AG04449 (cell line): ENCODE measurements at regions not wholly inside any gene's neighbourhood (a gene's known extent, or its start where the extent isn't known, plus 50 kb on each side); places are given as distances from the start of the nearest gene placed in this dataset.

Experiments used
- CTCF ChIA-PET: fragments of 350-600 bp; formaldehyde crosslinking; extraction: SDS; loops from one replicate; lab custom pipeline; 2021; ENCODE audit warnings: antibody characterized with exemption; lab: Yijun Ruan, JAX
- POLR2A ChIA-PET: fragments of 400-600, 350-600 bp; formaldehyde crosslinking; extraction: SDS; loops from one replicate; lab custom pipeline; 2020; ENCODE audit warnings: antibody characterized with exemption, inconsistent platforms; lab: Yijun Ruan, JAX
- DNase-seq: peaks from one replicate; pipeline ENCODE4 v3.0.0-alpha.2; 2010; ENCODE audit warnings: low read depth, low spot score
- H3K4me3 ChIP-seq: 2 replicates; pipeline ENCODE4 v1.5.1; 2011; ENCODE audit warnings: low read depth, mild to moderate bottlenecking, control low read depth, low read length
- TF ChIP-seq, protein P1 (sequence below): IDR thresholded peaks from one replicate; pipeline ENCODE4 v1.5.1; 2011; ENCODE audit warnings: mild to moderate bottlenecking, moderate library complexity, low read length, control low read depth, inconsistent platforms; ENCODE audit not compliant: insufficient read depth; ENCODE audit errors: missing control alignments

GRCh38 chr1:229085291-229085690 is 185.6 kb upstream of the RAB4A start:
- TF ChIP-seq, protein P1, sequence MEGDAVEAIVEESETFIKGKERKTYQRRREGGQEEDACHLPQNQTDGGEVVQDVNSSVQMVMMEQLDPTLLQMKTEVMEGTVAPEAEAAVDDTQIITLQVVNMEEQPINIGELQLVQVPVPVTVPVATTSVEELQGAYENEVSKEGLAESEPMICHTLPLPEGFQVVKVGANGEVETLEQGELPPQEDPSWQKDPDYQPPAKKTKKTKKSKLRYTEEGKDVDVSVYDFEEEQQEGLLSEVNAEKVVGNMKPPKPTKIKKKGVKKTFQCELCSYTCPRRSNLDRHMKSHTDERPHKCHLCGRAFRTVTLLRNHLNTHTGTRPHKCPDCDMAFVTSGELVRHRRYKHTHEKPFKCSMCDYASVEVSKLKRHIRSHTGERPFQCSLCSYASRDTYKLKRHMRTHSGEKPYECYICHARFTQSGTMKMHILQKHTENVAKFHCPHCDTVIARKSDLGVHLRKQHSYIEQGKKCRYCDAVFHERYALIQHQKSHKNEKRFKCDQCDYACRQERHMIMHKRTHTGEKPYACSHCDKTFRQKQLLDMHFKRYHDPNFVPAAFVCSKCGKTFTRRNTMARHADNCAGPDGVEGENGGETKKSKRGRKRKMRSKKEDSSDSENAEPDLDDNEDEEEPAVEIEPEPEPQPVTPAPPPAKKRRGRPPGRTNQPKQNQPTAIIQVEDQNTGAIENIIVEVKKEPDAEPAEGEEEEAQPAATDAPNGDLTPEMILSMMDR, result no peak
- H3K4me3 ChIP-seq, result no peak overlapping the region
- ChIA-PET POLR2A (no interaction called here), CTCF (no interaction called here)
- no peak for DNase-seq

- ChIA-PET CTCF (no interaction called here), POLR2A (no interaction called here)
- no peak for DNase-seq
- TF ChIP-seq, protein P1, result no peak
- H3K4me3 ChIP-seq, result no peak overlapping the region
Observed at GRCh38 chr1:229086091-229086490, 184.8 kb upstream of the RAB4A start.

DNA sequence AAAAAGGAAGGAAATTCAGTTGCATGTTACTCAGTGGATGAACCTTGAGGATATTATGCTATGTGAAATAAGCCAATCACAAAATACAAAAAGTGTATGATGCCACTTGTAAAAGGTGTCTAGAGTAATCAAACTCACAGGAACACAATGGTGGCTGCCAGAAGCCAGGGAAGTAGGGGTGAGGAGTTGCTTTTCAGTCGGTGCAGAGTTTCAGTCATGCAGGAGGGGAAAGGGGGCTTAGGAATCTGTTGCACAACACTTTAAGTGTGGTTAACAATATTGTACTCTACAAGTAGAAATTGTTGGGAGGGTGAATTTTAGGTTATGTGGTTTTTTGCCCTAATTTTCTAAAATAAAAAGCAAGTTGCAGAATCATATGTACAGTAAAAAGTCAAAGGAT is 184.2 kb upstream of the RAB4A start:
- no peak overlapping the region for H3K4me3 ChIP-seq
- DNase-seq, result no peak
- ChIA-PET POLR2A (no interaction called here), CTCF (no interaction called here)
- TF ChIP-seq, protein P1, result no peak

DNA sequence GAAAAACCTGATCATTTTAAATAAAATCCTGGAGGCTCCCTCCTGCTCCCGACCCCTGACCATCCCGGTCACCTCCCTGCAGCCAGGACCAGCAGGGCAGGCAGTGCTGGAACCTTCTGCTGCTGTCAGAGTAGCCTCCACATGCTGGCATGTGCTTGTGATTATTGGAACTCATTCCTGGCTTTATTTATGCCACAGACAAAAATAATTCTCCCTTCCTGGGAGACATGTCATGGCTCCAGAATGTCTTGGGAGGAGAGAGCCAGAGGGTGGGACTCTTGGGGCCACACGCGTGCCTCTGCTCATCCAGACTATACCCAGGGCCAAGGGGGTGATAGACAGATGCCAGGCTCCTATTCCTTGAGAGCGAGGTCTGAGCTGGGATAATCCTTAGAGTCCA is 183.6 kb upstream of the RAB4A start:
- H3K4me3 ChIP-seq, result no peak overlapping the region
- ChIA-PET POLR2A (no interaction called here), CTCF (no interaction called here)
- DNase-seq, result no peak
- TF ChIP-seq, protein P1, result no peak

DNA sequence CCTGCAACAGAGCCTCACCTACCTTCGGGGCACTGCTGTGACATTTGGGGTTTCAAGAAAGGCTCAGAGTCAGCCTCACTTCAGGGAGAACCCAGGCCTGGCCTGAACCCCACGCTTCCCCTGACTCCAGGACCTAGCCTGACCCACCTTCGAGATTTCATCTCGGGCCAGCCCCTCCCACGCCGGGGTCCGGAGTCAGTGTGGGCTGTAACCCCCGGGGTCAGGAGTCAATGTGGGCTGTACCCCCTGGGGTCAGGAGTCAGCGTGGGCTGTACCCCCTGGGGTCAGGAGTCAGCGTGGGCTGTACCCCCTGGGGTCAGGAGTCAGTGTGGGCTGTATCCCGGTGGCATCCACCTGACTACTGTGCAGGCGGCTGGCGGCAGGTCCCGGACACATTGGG is 183.0 kb upstream of the RAB4A start:
- POLR2A ChIA-PET, result no interaction called here
- TF ChIP-seq, protein P1, result no peak
- no peak overlapping the region for H3K4me3 ChIP-seq
- DNase-seq, result no peak
- CTCF ChIA-PET, result no interaction called here

DNA sequence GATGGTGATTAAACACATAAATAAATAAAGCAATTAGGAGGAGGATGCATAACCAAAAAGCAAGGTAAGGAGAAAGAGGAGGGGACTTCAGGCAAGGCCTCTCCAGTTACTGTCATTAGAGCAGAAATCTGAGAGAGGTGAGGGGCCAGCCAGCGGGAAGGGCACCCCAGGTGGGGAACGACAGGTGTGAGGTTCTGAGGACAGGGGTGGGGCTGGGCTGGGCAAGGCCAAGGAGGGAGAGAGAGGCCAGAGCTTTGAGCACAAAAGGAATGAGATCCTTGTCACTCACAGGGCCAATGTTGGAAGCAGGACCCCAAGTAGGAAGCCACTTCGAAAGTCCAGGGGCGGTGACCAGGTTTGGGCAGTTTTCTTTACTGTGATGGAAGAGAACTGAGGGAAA is 182.2 kb upstream of the RAB4A start:
- ChIA-PET CTCF (no interaction called here), POLR2A (no interaction called here)

More for the DNA sequence above, 182.2 kb upstream of the RAB4A start:
- no peak for DNase-seq
- TF ChIP-seq, protein P1, result no peak
- H3K4me3 ChIP-seq, result no peak overlapping the region
